Natural killer cell treated with Interleukin-12 subunit alpha and Interleukin-12 subunit beta and Interleukin-15 and Interleukin-18, amount 100 ng/mL, for 72 hours (primary cell): ENCODE measurements at regions not wholly inside any gene's neighbourhood (a gene's known extent, or its start where the extent isn't known, plus 50 kb on each side); places are given as distances from the start of the nearest gene placed in this dataset.

Experiments used
- ATAC-seq, 2 donors: fragments of 150-1000 bp; cut with Tn5 transposase in 1 of 2; sonication (Bioruptor Pico), chemical (Tn5 transposase) in 1 of 2; 2 replicates each; pipeline ENCODE4 v1.10.0; 2021
- DNase-seq: peaks from one replicate; pipeline ENCODE4 v3.0.0; 2022; ENCODE audit warnings: low spot score
- H3K27ac Mint-ChIP-seq, 2 donors: 1 replicate in 1 of 2; 2 replicates in 1 of 2; pipeline ENCODE4 v1.8.0; 2022; ENCODE audit warnings: mixed read lengths in 2 of 2, mild to moderate bottlenecking in 1 of 2, moderate library complexity in 1 of 2
- H3K27me3 Mint-ChIP-seq, 2 donors: 1 replicate in 1 of 2; 2 replicates in 1 of 2; pipeline ENCODE4 v1.8.0; 2022; ENCODE audit warnings: mixed read lengths in 2 of 2
- H3K36me3 Mint-ChIP-seq: one replicate; pipeline ENCODE4 v1.8.0; 2022; ENCODE audit warnings: mixed read lengths
- H3K4me1 Mint-ChIP-seq, 2 donors: 1 replicate in 1 of 2; 2 replicates in 1 of 2; pipeline ENCODE4 v1.8.0; 2022; ENCODE audit warnings: low read depth in 2 of 2, mixed read lengths in 2 of 2, mild to moderate bottlenecking in 1 of 2
- H3K4me3 Mint-ChIP-seq: one replicate; pipeline ENCODE4 v1.8.0; 2022; ENCODE audit warnings: mixed read lengths
- H3K9me3 Mint-ChIP-seq: 2 replicates; pipeline ENCODE4 v1.8.0; 2022; ENCODE audit warnings: mixed read lengths

GRCh38 chr12:27382924-27383323, 50.3 kb downstream of the BMAL2 start:
- DNase-seq = no peak
- Mint-ChIP-seq H3K4me1 (peaks cover 0 to 3% of the 10 kb centered on the region in 2 donors), H3K36me3 (no peaks in the 10 kb centered on the region), H3K4me3 (no peak overlapping the region), H3K27me3 (no peaks in the 10 kb centered on the region), H3K9me3 (no peaks in the 10 kb centered on the region), H3K27ac (no peak overlapping the region)
- ATAC-seq = no peak

- Mint-ChIP-seq H3K36me3 (no peaks in the 10 kb centered on the region), H3K27me3 (no peaks in the 10 kb centered on the region), H3K9me3 (no peaks in the 10 kb centered on the region), H3K4me1 (peaks cover 0 to 3% of the 10 kb centered on the region in 2 donors), H3K4me3 (no peak overlapping the region), H3K27ac (no peak overlapping the region)
- DNase-seq (peak; percentile 81), ATAC-seq (peak in 1 of 2 donors; percentile 73)
These were observed 51.0 kb downstream of the BMAL2 start for GRCh38 chr12:27383429-27384260.

GRCh38 chr12:27384261-27384590, 51.6 kb downstream of the BMAL2 start:
- Mint-ChIP-seq H3K27me3 (no peaks in the 10 kb centered on the region), H3K4me3 (no peak overlapping the region), H3K4me1 (peaks cover 0 to 3% of the 10 kb centered on the region in 2 donors), H3K9me3 (no peaks in the 10 kb centered on the region), H3K27ac (no peak overlapping the region), H3K36me3 (no peaks in the 10 kb centered on the region)
- DNase-seq (no peak), ATAC-seq (no peak)

- no peaks in the 10 kb centered on the region for H3K9me3 Mint-ChIP-seq
- no peak overlapping the region for H3K27ac Mint-ChIP-seq
- H3K4me1 Mint-ChIP-seq = peaks cover 0 to 3% of the 10 kb centered on the region in 2 donors
- no peak for DNase-seq
- no peak overlapping the region for H3K4me3 Mint-ChIP-seq
- no peaks in the 10 kb centered on the region for H3K27me3 Mint-ChIP-seq
- ATAC-seq = no peak
- H3K36me3 Mint-ChIP-seq = no peaks in the 10 kb centered on the region
These were observed 53.3 kb downstream of the BMAL2 start for GRCh38 chr12:27385766-27386564.

GRCh38 chr12:27387473-27387872, 54.8 kb downstream of the BMAL2 start:
- DNase-seq (no peak), ATAC-seq (no peak)
- Mint-ChIP-seq H3K4me3 (no peak overlapping the region), H3K9me3 (no peaks in the 10 kb centered on the region), H3K36me3 (no peaks in the 10 kb centered on the region), H3K4me1 (peaks cover 0 to 3% of the 10 kb centered on the region in 2 donors), H3K27ac (no peak overlapping the region), H3K27me3 (no peaks in the 10 kb centered on the region)

- ATAC-seq (no peak), DNase-seq (no peak)
- Mint-ChIP-seq H3K4me1 (no peaks in the 10 kb centered on the region), H3K9me3 (no peaks in the 10 kb centered on the region), H3K27ac (no peak overlapping the region), H3K36me3 (no peaks in the 10 kb centered on the region), H3K4me3 (no peak overlapping the region), H3K27me3 (no peaks in the 10 kb centered on the region)
These were observed 56.0 kb downstream of the BMAL2 start for GRCh38 chr12:27388650-27389049.

GRCh38 chr12:27394676-27395075, 51.9 kb upstream of the SMCO2 start:
- Mint-ChIP-seq H3K4me3 (no peak overlapping the region), H3K27ac (no peak overlapping the region), H3K9me3 (no peaks in the 10 kb centered on the region)

GRCh38 chr12:27396216-27396815, 50.2 kb upstream of the SMCO2 start:
- Mint-ChIP-seq H3K27me3 (peaks cover 0 to 2% of the 10 kb centered on the region in 2 donors), H3K4me1 (no peaks in the 10 kb centered on the region), H3K27ac (no peak overlapping the region), H3K9me3 (no peaks in the 10 kb centered on the region), H3K36me3 (no peaks in the 10 kb centered on the region), H3K4me3 (no peak overlapping the region)
- ATAC-seq (no peak), DNase-seq (no peak)

More at GRCh38 chr12:27394676-27395075, 51.9 kb upstream of the SMCO2 start:
- DNase-seq = no peak
- H3K36me3 Mint-ChIP-seq = no peaks in the 10 kb centered on the region
- peaks cover 0 to 2% of the 10 kb centered on the region in 2 donors for H3K27me3 Mint-ChIP-seq
- ATAC-seq = no peak
- H3K4me1 Mint-ChIP-seq = no peaks in the 10 kb centered on the region
